Mammary epithelial cell (primary cell): ENCODE measurements at regions not wholly inside any gene's neighbourhood (a gene's known extent, or its start where the extent isn't known, plus 50 kb on each side); places are given as distances from the start of the nearest gene placed in this dataset.

ENCODE experiments used
- EZH2 ChIP-seq: IDR thresholded peaks from 2 replicates; pipeline ENCODE4 v1.6.1; 2012; ENCODE audit warnings: low read length, inconsistent platforms, borderline replicate concordance
- TF ChIP-seq, protein P1 (sequence below), 2 donors: IDR thresholded peaks in 1 of 2; conservative IDR thresholded peaks in 1 of 2; 2 replicates each; pipeline ENCODE4 v1.5.1; 2011 to 2012; ENCODE audit warnings: inconsistent platforms in 2 of 2, low read length in 2 of 2, mild to moderate bottlenecking in 2 of 2, control low read depth in 1 of 2, low read depth in 1 of 2; ENCODE audit not compliant: insufficient read depth in 1 of 2; ENCODE audit errors: extremely low read depth in 1 of 2

DNA sequence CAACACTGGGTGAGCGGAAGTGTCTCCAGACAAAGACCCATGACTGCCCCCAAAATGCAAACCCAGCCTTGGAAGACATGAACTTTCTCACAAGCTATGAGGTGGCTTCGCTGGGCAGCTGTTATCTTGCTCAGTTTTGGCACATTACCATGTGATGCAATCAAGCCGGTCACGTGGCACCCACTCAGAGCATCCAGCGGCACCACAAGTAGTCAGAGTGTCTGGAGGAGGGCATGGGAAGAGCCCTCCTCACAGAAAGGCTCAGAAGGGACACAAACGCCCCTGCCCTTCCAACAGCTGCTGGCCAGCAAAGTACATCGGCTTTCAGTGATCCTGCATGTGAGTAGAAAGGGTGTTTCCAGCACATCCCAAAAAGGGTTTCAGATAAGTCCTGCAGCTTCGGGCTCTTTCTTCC lies 145.5 kb upstream of the IRF2BP2 start:
- TF ChIP-seq, protein P1, sequence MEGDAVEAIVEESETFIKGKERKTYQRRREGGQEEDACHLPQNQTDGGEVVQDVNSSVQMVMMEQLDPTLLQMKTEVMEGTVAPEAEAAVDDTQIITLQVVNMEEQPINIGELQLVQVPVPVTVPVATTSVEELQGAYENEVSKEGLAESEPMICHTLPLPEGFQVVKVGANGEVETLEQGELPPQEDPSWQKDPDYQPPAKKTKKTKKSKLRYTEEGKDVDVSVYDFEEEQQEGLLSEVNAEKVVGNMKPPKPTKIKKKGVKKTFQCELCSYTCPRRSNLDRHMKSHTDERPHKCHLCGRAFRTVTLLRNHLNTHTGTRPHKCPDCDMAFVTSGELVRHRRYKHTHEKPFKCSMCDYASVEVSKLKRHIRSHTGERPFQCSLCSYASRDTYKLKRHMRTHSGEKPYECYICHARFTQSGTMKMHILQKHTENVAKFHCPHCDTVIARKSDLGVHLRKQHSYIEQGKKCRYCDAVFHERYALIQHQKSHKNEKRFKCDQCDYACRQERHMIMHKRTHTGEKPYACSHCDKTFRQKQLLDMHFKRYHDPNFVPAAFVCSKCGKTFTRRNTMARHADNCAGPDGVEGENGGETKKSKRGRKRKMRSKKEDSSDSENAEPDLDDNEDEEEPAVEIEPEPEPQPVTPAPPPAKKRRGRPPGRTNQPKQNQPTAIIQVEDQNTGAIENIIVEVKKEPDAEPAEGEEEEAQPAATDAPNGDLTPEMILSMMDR (conservative IDR thresholded peaks at IDR 0.05 in 1 of 2, IDR thresholded peaks at IDR 0.05 in 1 of 2; ENCODE audit: extremely low read depth in 1 of 2, insufficient read depth in 1 of 2, low read depth in 1 of 2, low read length in 2 of 2) = no peak
- TF ChIP-seq EZH2 = no peak
